ENCODE measurements at regions not wholly inside any gene's neighbourhood (a gene's known extent, or its start where the extent isn't known, plus 50 kb on each side); places are given as distances from the start of the nearest gene placed in this dataset.
"Not testable (repeated sequence)": the region's sequence is repeated elsewhere in the genome, so short reads cannot be mapped to it uniquely, and the experiment has no call there.

DNA sequence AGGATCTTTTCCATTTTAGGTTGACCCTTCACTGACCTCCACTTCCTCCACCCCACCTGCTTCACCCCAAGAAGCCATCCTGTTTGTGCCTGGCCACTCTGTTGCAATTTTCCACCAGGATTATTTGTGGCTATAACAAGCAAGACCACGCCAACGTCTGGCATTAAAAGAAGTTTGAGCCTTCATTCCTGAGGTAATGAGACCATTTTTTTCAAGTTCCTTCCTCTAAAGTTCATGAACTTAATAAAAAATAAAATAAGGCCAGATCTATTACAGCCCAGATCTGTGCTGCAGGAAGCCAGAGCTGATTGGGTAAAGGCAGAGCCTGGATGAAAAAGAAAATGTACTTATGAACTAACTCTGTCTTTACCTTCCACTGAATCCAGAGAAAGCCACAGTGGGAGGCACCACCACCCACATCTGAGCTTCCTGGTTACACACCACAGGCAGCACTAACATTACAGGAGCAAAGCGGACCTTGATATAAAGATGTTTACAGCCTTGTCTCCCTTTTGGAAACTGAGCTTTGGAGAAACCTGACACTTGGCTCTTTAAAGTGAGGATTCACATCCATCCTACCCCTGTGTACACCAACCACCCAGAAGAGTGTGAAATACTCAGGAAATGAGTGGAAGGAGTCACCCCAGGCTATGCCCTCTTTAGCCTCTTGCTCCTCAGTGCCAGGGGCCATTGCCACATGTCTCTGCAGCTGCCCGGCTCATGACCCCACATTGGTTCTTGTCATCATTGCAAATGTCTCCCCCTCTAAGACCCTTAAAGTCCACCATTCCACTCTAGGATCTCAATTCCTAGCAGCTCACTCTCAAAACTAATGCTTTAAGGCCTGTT lies 293.6 kb downstream of the PLPP3 start:
- DNase-seq (ENCODE audit: low read depth in 1 of 2, low spot score in 1 of 2) = no peak

GRCh38 chr1:56284928-56285327 lies 294.4 kb downstream of the PLPP3 start:
- no peak for DNase-seq (ENCODE audit: low read depth in 1 of 2, low spot score in 1 of 2)

GRCh38 chr1:56278061-56278460 lies 301.3 kb downstream of the PLPP3 start:
- DNase-seq (ENCODE audit: low read depth in 1 of 2, low spot score in 1 of 2) = no peak

GRCh38 chr1:56268519-56269140 lies 310.7 kb downstream of the PLPP3 start:
- DNase-seq (ENCODE audit: low read depth in 1 of 2, low spot score in 1 of 2) = no peak

GRCh38 chr1:56267611-56268010 lies 311.8 kb downstream of the PLPP3 start:
- DNase-seq (ENCODE audit: low read depth in 1 of 2, low spot score in 1 of 2) = no peak

DNA sequence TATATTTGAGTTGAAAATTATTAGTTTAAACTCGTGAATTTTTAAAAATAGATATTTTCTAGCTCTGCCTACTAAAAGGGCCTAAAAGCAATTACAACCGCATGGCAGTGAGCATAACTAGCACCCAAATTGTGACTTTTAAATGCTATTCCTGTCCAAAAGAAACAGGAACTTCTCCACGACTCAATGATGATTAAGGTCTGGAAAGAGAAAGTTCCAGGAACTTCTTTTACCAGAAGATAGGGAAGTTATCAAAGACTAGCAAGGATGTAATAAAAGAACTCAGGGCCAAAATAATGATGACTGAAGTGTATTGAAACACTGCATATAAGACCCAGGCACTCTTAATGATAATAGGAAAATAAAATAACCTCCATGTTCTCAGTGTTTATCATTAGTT lies 313.0 kb downstream of the PLPP3 start:
- no peak for DNase-seq (ENCODE audit: low read depth in 1 of 2, low spot score in 1 of 2)

DNA sequence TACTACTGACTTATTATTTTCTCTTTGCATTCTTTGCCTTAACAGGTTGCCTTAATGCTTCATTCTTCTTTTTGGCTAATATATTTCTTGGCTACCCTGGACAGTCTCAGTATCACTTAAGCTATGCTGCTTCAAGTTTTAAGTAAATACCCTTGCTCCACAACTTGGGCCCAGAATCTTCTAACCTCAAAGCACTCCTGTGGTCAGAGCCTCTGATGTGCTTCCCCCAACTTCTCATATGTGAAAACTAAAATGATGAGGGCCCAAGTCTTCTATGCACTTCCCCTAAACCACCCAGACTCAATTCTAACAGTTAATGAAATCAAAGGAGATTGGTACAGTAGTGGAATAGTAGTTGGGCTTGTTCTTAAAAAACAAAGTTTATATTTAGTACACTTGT lies 314.1 kb downstream of the PLPP3 start:
- no peak for DNase-seq (ENCODE audit: low read depth in 1 of 2, low spot score in 1 of 2)

DNA sequence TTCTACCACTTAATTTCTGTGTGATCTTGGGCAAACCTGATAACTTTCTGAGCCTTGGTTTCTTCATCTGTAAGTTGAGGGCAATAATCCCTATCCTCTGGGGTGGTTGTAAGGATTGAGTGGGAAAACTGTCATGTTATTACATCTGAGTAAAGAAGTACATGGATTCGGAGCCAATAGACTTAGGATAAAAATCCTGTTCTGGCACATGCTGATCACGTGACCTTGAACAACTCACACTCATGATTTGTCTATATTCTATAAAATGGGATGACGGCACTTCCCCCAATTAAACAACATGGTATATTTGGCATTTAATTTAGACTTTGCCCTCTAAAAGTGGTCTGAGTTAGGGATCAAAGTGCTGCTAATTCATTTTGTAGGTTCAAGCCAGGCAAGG lies 315.5 kb downstream of the PLPP3 start:
- DNase-seq (ENCODE audit: low read depth in 1 of 2, low spot score in 1 of 2) = no peak

DNA sequence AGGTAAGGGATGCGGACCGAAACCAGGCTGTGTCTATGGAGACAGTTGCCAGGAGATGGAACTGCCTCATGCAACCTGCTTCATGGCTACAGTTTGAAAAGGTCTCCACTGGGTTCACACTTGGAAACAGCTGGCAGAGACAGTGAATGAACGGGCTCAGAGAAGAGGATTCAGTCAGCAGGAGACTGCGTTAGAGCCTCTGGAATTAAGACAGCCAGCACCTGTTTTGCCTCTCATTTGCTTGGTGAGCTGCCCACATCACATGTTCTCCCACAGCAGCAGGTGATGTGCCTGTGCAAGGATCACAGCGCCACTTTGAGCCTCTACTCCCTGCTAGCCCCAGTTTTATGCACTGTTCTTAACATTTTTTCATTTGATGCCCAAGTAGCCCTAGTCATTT lies 321.0 kb downstream of the PLPP3 start:
- no peak for DNase-seq (ENCODE audit: low read depth in 1 of 2, low spot score in 1 of 2)

DNA sequence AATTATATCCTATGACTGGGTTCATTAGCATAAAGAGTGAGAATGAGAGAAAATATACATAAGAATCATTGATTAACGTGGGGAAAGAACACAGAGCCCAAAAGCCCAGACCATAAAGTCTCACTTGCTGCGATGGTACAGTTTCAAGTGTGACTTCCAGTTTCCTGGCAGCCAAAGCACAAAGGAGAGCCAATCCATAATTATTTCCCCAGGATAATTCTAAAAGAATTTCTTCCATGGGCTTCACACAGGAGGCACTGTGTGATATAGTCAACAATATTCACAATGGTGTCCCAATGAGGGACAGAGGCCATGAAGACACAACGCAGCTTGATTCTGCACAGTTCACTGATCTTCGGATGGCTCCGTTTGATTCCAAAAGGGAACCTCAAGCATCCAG lies 321.6 kb downstream of the PLPP3 start:
- DNase-seq (ENCODE audit: low read depth in 1 of 2, low spot score in 1 of 2) = no peak

DNA sequence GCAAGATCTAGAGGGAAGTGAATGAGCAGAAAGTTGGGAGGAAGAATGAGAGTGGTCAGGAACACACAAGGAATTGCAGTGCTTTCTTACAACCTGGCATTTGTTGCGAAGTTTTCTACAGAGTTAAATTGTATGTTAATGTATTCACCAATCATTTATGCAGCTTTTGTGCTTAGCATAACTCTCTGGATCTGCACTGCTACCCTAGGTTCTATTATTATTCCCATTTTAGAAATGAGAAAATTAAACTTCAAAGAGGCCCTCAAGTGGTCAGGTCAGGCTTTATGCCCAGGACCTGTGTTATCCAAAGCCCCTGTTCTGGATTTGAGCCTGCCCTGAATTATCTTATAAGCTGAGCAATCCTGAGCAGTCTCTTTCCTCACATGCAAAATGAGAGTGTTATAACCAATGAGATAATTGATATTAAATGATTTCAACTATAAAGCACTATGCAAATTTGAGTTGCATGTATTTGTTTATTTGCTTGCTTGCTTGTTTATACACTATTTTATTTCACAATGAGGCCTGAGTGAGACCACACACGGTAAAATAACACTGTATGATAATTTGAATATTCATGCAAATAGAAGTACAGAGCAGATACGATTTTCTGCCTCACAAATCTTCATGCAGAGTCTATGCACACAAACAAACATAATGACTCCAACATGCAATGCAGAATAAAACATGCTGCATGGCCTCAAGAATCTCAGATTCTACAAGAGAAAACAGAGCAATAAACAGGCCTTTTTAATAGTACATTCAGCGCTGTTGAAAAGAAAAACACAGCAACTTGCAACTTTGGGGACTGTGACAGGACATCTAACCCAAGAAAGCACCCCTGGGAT lies 323.0 kb downstream of the PLPP3 start:
- DNase-seq (ENCODE audit: low read depth in 1 of 2, low spot score in 1 of 2) = no peak

DNA sequence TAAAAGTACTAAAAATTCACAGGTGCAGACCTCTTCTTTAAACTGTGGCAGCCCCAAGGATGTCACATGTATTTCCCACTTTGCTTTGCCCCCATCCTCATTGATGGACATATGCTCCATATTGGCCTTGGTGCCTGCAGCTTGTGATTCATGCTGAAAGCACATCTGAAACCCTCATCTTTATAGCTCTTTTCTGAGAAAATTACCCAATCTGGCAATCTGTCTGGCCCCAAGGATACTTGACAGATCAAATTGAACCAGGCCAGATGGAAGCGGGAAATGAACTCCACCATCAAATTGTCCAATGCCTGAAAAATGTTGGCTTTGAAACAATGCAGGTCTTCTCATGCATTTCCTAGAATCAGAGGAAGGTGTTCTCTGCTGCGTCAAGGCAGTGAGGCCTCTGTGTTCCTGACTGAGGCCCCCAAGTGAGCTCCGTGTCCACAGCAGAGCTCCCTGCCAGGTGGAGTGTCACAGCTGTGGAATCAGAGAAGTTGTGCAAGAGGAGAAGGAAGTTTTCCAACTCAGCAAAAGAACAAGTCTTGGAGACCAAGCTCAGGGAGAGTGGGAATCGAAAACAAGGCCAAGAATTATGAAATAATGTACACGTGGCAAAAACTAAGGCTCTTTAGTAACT lies 323.7 kb downstream of the PLPP3 start:
- no peak for DNase-seq (ENCODE audit: low read depth in 1 of 2, low spot score in 1 of 2)

DNA sequence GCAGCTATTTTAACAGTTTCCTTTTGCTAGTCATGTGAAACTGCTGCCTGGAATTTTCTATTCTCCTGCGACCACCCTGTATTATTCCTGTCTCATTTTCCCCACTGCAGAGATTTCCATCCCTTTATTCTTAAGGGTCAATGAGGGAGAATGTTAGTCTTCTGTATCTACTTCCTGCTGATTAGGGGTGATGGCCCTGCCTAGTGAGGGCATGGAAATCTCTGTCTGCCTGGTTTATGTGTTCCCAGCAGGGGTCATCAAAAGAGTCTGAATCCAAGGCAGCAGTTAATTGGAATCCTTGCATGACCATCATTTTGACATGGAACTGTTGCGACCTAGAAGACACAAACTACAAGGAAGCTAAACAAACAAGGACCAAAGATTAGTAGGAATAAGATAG lies 325.2 kb downstream of the PLPP3 start:
- DNase-seq (ENCODE audit: low read depth in 1 of 2, low spot score in 1 of 2) = no peak

GRCh38 chr1:56250809-56251208 lies 328.6 kb downstream of the PLPP3 start:
- DNase-seq (ENCODE audit: low read depth in 1 of 2, low spot score in 1 of 2) = no peak

- no peak for DNase-seq (ENCODE audit: low read depth in 1 of 2, low spot score in 1 of 2)
Measured at GRCh38 chr1:56249234-56249633, 330.1 kb downstream of the PLPP3 start.

GRCh38 chr1:56248138-56248537 lies 331.2 kb downstream of the PLPP3 start:
- no peak for DNase-seq (ENCODE audit: low read depth in 1 of 2, low spot score in 1 of 2)

DNA sequence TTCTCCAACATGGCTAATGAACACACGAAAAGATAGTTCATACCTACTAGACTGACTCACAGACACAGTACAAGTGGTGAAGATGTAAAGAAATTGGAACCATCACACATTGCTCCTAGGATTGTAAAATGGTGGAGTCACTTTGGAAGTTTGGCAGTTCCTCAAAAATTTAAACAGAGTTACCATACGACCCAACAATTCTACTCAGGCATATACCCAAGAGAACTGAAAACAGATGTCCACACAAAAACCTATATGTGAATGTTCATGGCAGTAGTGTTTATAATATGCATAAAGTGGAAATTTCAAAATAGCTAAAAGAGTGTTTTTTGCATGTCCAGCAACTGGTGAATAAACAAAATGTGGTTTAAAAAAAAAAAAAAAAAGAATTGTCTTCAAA lies 332.6 kb downstream of the PLPP3 start:
- not testable (repeated sequence) for DNase-seq (ENCODE audit: low read depth in 1 of 2, low spot score in 1 of 2)

DNA sequence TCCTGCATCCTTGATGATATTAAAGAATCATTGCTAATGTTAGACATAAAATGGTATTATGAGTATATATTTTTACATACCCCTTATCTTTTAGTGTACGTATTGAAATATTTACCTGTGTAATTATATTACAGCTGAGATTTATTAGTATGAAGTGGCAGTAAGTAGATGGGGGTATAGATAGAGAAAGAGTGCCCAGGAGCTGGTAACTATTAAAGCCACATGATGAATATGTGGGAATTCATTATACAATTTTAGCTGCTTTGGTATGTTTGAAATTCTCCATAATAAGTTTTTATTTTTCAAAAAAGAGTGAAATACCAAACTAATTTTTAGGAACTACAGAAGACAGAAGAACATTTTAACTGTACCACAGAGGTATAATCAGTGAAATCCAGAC lies 339.0 kb downstream of the PLPP3 start:
- no peak for DNase-seq (ENCODE audit: low read depth in 1 of 2, low spot score in 1 of 2)

DNA sequence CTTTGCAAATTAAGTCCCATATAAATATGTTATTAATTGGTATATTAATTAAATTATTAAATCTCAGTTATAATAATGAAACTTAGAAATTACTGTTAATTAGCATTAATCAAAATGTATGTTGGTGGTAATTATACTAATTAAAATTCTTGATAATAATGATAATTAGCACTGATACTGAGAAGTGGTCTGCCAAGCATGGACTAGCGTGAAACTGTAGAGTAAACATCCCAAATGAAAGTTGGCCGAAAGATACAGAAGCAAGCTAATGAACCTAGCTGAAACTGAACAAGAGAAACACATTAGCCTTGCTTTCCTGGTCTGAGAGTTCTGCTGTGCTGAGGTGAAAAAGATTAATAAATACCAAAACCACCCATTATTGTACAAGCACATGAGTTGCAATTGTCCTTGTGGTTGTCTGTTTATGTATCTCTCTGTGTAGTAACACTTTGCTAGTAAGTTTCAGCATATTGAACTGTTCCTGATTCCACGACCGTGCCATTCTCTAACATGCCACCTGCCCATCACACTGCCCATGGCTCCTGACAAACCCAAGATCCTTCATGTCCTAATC lies 341.8 kb downstream of the PLPP3 start:
- DNase-seq (ENCODE audit: low read depth in 1 of 2, low spot score in 1 of 2) = no peak

DNA sequence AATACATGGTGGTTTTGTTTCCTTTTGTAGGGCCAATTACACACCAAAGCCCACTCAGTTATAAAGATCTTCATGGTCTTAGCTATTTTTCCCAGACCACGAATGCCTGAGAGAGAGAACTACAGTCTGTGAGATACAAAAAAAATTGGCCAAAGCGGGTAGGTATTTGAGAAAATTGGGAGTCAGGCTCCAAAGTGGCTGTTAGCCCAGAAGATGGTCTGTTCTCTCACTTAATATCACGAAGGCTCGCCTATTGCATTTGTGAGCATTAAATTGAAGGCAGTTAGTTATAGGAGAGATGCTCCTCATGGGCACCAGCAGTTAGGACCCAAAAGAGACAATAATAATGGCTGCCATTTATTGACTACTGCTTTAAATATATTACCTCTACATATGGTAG lies 342.7 kb downstream of the PLPP3 start:
- DNase-seq (ENCODE audit: low read depth in 1 of 2, low spot score in 1 of 2) = no peak

- DNase-seq (ENCODE audit: low read depth in 1 of 2, low spot score in 1 of 2) = no peak
Measured at GRCh38 chr1:56235909-56236510, 343.4 kb downstream of the PLPP3 start.
